ENCODE measurements at regions not wholly inside any gene's neighbourhood (a gene's known extent, or its start where the extent isn't known, plus 50 kb on each side); places are given as distances from the start of the nearest gene placed in this dataset.

DNA sequence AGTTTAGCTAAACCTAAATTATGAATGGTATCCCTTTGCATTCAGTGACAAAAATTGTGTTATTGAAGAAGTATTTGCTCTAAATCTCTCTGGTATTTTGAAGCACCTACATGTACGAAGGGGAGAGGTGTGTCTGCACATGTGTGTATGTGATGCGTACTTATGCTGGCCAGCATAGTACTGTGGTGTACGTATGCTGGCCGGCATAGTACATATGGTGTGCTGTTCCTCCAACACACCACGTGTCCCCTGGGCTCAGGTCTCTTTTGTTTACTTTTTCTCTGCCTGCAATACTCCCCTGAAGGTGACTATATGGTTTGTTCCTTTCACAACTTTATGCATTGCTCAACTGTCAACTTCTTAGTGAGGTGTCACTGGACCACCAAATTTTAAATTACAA, 360.3 kb downstream of the CRPPA start:
- TF ChIP-seq POLR2A (IDR thresholded peaks at IDR 0.05) = no peak
- TF ChIP-seq, protein P1, sequence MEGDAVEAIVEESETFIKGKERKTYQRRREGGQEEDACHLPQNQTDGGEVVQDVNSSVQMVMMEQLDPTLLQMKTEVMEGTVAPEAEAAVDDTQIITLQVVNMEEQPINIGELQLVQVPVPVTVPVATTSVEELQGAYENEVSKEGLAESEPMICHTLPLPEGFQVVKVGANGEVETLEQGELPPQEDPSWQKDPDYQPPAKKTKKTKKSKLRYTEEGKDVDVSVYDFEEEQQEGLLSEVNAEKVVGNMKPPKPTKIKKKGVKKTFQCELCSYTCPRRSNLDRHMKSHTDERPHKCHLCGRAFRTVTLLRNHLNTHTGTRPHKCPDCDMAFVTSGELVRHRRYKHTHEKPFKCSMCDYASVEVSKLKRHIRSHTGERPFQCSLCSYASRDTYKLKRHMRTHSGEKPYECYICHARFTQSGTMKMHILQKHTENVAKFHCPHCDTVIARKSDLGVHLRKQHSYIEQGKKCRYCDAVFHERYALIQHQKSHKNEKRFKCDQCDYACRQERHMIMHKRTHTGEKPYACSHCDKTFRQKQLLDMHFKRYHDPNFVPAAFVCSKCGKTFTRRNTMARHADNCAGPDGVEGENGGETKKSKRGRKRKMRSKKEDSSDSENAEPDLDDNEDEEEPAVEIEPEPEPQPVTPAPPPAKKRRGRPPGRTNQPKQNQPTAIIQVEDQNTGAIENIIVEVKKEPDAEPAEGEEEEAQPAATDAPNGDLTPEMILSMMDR (IDR thresholded peaks at IDR 0.05) = no peak
- no peak for TF ChIP-seq EP300 (IDR thresholded peaks at IDR 0.05)

All from tibial nerve (tissue), 4 donors.